MCF 10A (cell line): ENCODE measurements at regions not wholly inside any gene's neighbourhood (a gene's known extent, or its start where the extent isn't known, plus 50 kb on each side); places are given as distances from the start of the nearest gene placed in this dataset.

Experiments
- BruUV-seq: library from RNA; stranded (reverse); fragments of 400-500 nt; replicated peaks from 2 replicates; lab custom pipeline; 2021; lab: Mats Ljungman, UMichigan
- CTCF ChIA-PET: fragments of 300-600 bp; sonication (Branson Sonifier 250); formaldehyde crosslinking; extraction: SDS; loops from one replicate; lab custom pipeline; 2021; ENCODE audit warnings: antibody characterized with exemption, inconsistent platforms; lab: Yijun Ruan, JAX
- POLR2A ChIA-PET: fragments of 300-600, 350-650 bp; sonication (Branson Sonifier 250); formaldehyde crosslinking; extraction: SDS; loops from one replicate; lab custom pipeline; 2020; ENCODE audit warnings: antibody characterized with exemption, inconsistent platforms; lab: Yijun Ruan, JAX
- DNase-seq: peaks from one replicate; pipeline ENCODE4 v3.0.0-alpha.2; 2018; ENCODE audit not compliant: unreplicated experiment
- H3K27ac Mint-ChIP-seq: one replicate; pipeline ENCODE4 v1.8.0; 2022; ENCODE audit warnings: mild to moderate bottlenecking, low read depth, mixed read lengths; ENCODE audit not compliant: unreplicated experiment
- H3K27me3 Mint-ChIP-seq: one replicate; pipeline ENCODE4 v1.8.0; 2022; ENCODE audit warnings: mixed read lengths; ENCODE audit not compliant: insufficient read depth, unreplicated experiment
- H3K36me3 Mint-ChIP-seq: one replicate; pipeline ENCODE4 v1.8.0; 2022; ENCODE audit warnings: mild to moderate bottlenecking, moderate library complexity, mixed read lengths; ENCODE audit not compliant: insufficient read depth, unreplicated experiment
- H3K4me1 Mint-ChIP-seq: one replicate; pipeline ENCODE4 v1.8.0; 2022; ENCODE audit warnings: mixed read lengths; ENCODE audit not compliant: insufficient read depth, unreplicated experiment
- H3K4me3 Mint-ChIP-seq: one replicate; pipeline ENCODE4 v1.8.0; 2022; ENCODE audit warnings: mild to moderate bottlenecking, moderate library complexity, mixed read lengths; ENCODE audit not compliant: unreplicated experiment
- H3K9me3 Mint-ChIP-seq: one replicate; pipeline ENCODE4 v1.8.0; 2022; ENCODE audit warnings: mixed read lengths; ENCODE audit not compliant: unreplicated experiment
- CTCF ChIP-seq: fragments of 200-600 bp; IDR thresholded peaks from one replicate; pipeline ENCODE4 v1.8.0; 2022; ENCODE audit warnings: antibody characterized with exemption, mild to moderate bottlenecking; ENCODE audit not compliant: unreplicated experiment
- intact Hi-C: fragments of 100-400 bp; cut with micrococcal nuclease; formaldehyde crosslinking; loops from 2 replicates; pipeline ENCODE4 v1.14.1; 2022

- intact Hi-C loops, result no loop called here
- Mint-ChIP-seq H3K4me3 (no peak overlapping the region), H3K27ac (no peak overlapping the region), H3K4me1 (peaks cover 13% of the 10 kb centered on the region), H3K27me3 (no peaks in the 10 kb centered on the region), H3K36me3 (no peaks in the 10 kb centered on the region), H3K9me3 (peaks cover 7% of the 10 kb centered on the region)
- no peak for DNase-seq
- TF ChIP-seq CTCF, result no peak
- POLR2A ChIA-PET, result no interaction called here
- BruUV-seq, result no TSS peak
- CTCF ChIA-PET, result interaction anchor here (1.0 kb wide), 1 partner anchor 39 kb away, joined by 4 read pairs; no protein-coding TSS in a partner anchor
Measured at GRCh38 chr18:76764291-76764901, 58.0 kb upstream of the ZNF236 start.

- no peak for DNase-seq
- H3K4me3 Mint-ChIP-seq, result no peak overlapping the region
- H3K9me3 Mint-ChIP-seq, result no peaks in the 10 kb centered on the region
- CTCF ChIA-PET, result interaction anchor here (0.6 kb wide), 2 partner anchors 27 to 920 kb away, joined by 3 to 4 read pairs; no protein-coding TSS in a partner anchor
- intact Hi-C loops, result no loop called here
- H3K4me1 Mint-ChIP-seq, result peaks cover 6% of the 10 kb centered on the region
- no peaks in the 10 kb centered on the region for H3K36me3 Mint-ChIP-seq
- H3K27ac Mint-ChIP-seq, result no peak overlapping the region
- no peaks in the 10 kb centered on the region for H3K27me3 Mint-ChIP-seq
- no peak for TF ChIP-seq CTCF
- no TSS peak for BruUV-seq
- POLR2A ChIA-PET, result no interaction called here
Measured at GRCh38 chr18:76759056-76759455, 63.3 kb upstream of the ZNF236 start.

GRCh38 chr18:76757925-76758324, 64.4 kb upstream of the ZNF236 start:
- Mint-ChIP-seq H3K9me3 (no peaks in the 10 kb centered on the region), H3K36me3 (no peaks in the 10 kb centered on the region), H3K4me3 (no peak overlapping the region), H3K27me3 (no peaks in the 10 kb centered on the region), H3K27ac (no peak overlapping the region), H3K4me1 (peaks cover 6% of the 10 kb centered on the region)
- intact Hi-C loops, result no loop called here
- no peak for TF ChIP-seq CTCF
- no TSS peak for BruUV-seq
- CTCF ChIA-PET, result no interaction called here
- POLR2A ChIA-PET, result no interaction called here
- DNase-seq, result no peak

GRCh38 chr18:76757335-76757734, 65.0 kb upstream of the ZNF236 start:
- H3K9me3 Mint-ChIP-seq, result no peaks in the 10 kb centered on the region
- BruUV-seq, result no TSS peak
- ChIA-PET POLR2A (no interaction called here), CTCF (no interaction called here)
- TF ChIP-seq CTCF, result no peak
- H3K4me3 Mint-ChIP-seq, result no peak overlapping the region
- no peak for DNase-seq
- intact Hi-C loops, result no loop called here
- no peaks in the 10 kb centered on the region for H3K27me3 Mint-ChIP-seq
- H3K27ac Mint-ChIP-seq, result no peak overlapping the region
- H3K36me3 Mint-ChIP-seq, result no peaks in the 10 kb centered on the region
- peaks cover 8% of the 10 kb centered on the region for H3K4me1 Mint-ChIP-seq
